Activated naive CD4-positive, alpha-beta T cell (primary cell): ENCODE measurements at regions not wholly inside any gene's neighbourhood (a gene's known extent, or its start where the extent isn't known, plus 50 kb on each side); places are given as distances from the start of the nearest gene placed in this dataset.

ENCODE experiments used
- DNase-seq, 4 experiments: peaks; one replicate each; lab custom pipeline; 2025; lab: John Stamatoyannopoulos, UW

- DNase-seq, result no peak
Measured at GRCh38 chr5:65068410-65068809, 299.7 kb downstream of the CWC27 start.

- DNase-seq, result no peak
Measured at GRCh38 chr5:65070026-65070425, 301.3 kb downstream of the CWC27 start.

GRCh38 chr5:65072850-65073249, 304.1 kb downstream of the CWC27 start:
- DNase-seq, result no peak

- no peak for DNase-seq
Measured at GRCh38 chr5:65073250-65073661, 304.5 kb downstream of the CWC27 start.

GRCh38 chr5:65075623-65076250, 307.0 kb downstream of the CWC27 start:
- no peak for DNase-seq

GRCh38 chr5:65076251-65076869, 307.6 kb downstream of the CWC27 start:
- peak in 1 of 4 experiments; percentile 1 for DNase-seq

GRCh38 chr5:65077653-65078052, 308.9 kb downstream of the CWC27 start:
- DNase-seq, result no peak

GRCh38 chr5:65078331-65078730, 309.6 kb downstream of the CWC27 start:
- DNase-seq, result no peak

GRCh38 chr5:65081071-65081470, 312.3 kb downstream of the CWC27 start:
- no peak for DNase-seq

- DNase-seq, result no peak
Measured at GRCh38 chr5:65084795-65085515, 316.2 kb downstream of the CWC27 start.

- no peak for DNase-seq
Measured at GRCh38 chr5:65085516-65085850, 316.8 kb downstream of the CWC27 start.

GRCh38 chr5:65086234-65086890, 317.6 kb downstream of the CWC27 start:
- no peak for DNase-seq

- DNase-seq, result no peak
Measured at GRCh38 chr5:65087154-65087553, 318.4 kb downstream of the CWC27 start.

- DNase-seq, result no peak
Measured at GRCh38 chr5:65094279-65094678, 325.5 kb downstream of the CWC27 start.

GRCh38 chr5:65098393-65098792, 329.7 kb downstream of the CWC27 start:
- no peak for DNase-seq
